Left ventricle myocardium superior (tissue), 1 donor: ENCODE measurements at regions not wholly inside any gene's neighbourhood (a gene's known extent, or its start where the extent isn't known, plus 50 kb on each side); places are given as distances from the start of the nearest gene placed in this dataset.

ENCODE experiments used
- ATAC-seq: fragments of 200-7000 bp; cut with Tn5 transposase; one replicate; pipeline ENCODE4 v1.9.1; 2020; ENCODE audit warnings: mild to moderate bottlenecking, moderate library complexity
- DNase-seq: peaks from one replicate; pipeline ENCODE4 v3.0.0-alpha.2; 2020
- intact Hi-C: fragments of 100-400 bp; cut with micrococcal nuclease; formaldehyde crosslinking; loops from one replicate; pipeline ENCODE4 v1.11.0; 2022
- donor health status: DM: no; HTN: yes; CAD: no; lungs with severe emphysema.

- DNase-seq (no peak), ATAC-seq (no peak)
- intact Hi-C loops, result no loop called here
Observed at GRCh38 chr11:127182586-127183203, 182.1 kb upstream of the KIRREL3 start.

- no peak for DNase-seq
- intact Hi-C loops, result no loop called here
- ATAC-seq, result no peak
Observed at GRCh38 chr11:127157225-127157624, 156.7 kb upstream of the KIRREL3 start.

GRCh38 chr11:127149410-127149809 lies 148.8 kb upstream of the KIRREL3 start:
- ATAC-seq (no peak), DNase-seq (no peak)
- intact Hi-C loops, result no loop called here

- intact Hi-C loops, result no loop called here
- DNase-seq (no peak), ATAC-seq (no peak)
Observed at GRCh38 chr11:127143251-127143650, 142.7 kb upstream of the KIRREL3 start.

- DNase-seq (no peak), ATAC-seq (no peak)
- intact Hi-C loops, result no loop called here
Observed at GRCh38 chr11:127138613-127139012, 138.0 kb upstream of the KIRREL3 start.

GRCh38 chr11:127137771-127138280 lies 137.3 kb upstream of the KIRREL3 start:
- intact Hi-C loops, result no loop called here
- no peak for DNase-seq
- no peak for ATAC-seq

- DNase-seq (no peak), ATAC-seq (no peak)
- intact Hi-C loops, result no loop called here
Observed at GRCh38 chr11:127136438-127136837, 135.9 kb upstream of the KIRREL3 start.

- DNase-seq (no peak), ATAC-seq (no peak)
- intact Hi-C loops, result no loop called here
Observed at GRCh38 chr11:127135256-127135655, 134.7 kb upstream of the KIRREL3 start.

GRCh38 chr11:127133061-127133460 lies 132.5 kb upstream of the KIRREL3 start:
- no peak for DNase-seq
- no peak for ATAC-seq
- intact Hi-C loops, result no loop called here

GRCh38 chr11:127130321-127130720 lies 129.8 kb upstream of the KIRREL3 start:
- intact Hi-C loops, result no loop called here
- DNase-seq (no peak), ATAC-seq (no peak)

- DNase-seq (no peak), ATAC-seq (no peak)
- intact Hi-C loops, result no loop called here
Observed at GRCh38 chr11:127126986-127127385, 126.4 kb upstream of the KIRREL3 start.

GRCh38 chr11:127119356-127119755 lies 118.8 kb upstream of the KIRREL3 start:
- no peak for DNase-seq
- intact Hi-C loops, result no loop called here
- ATAC-seq, result no peak

- DNase-seq (no peak), ATAC-seq (no peak)
- intact Hi-C loops, result no loop called here
Observed at GRCh38 chr11:127118811-127119210, 118.2 kb upstream of the KIRREL3 start.

GRCh38 chr11:127117231-127117739 lies 116.7 kb upstream of the KIRREL3 start:
- DNase-seq (no peak), ATAC-seq (no peak)
- intact Hi-C loops, result no loop called here

- intact Hi-C loops, result no loop called here
- DNase-seq, result no peak
- ATAC-seq, result no peak
Observed at GRCh38 chr11:127115844-127116243, 115.3 kb upstream of the KIRREL3 start.

- intact Hi-C loops, result no loop called here
- ATAC-seq (no peak), DNase-seq (no peak)
Observed at GRCh38 chr11:127114035-127114434, 113.5 kb upstream of the KIRREL3 start.

GRCh38 chr11:127110542-127110941 lies 110.0 kb upstream of the KIRREL3 start:
- intact Hi-C loops, result no loop called here
- DNase-seq (no peak), ATAC-seq (no peak)

GRCh38 chr11:127109796-127110480 lies 109.4 kb upstream of the KIRREL3 start:
- no peak for ATAC-seq
- no peak for DNase-seq
- intact Hi-C loops, result no loop called here

GRCh38 chr11:127108838-127109237 lies 108.3 kb upstream of the KIRREL3 start:
- intact Hi-C loops, result no loop called here
- ATAC-seq, result no peak

GRCh38 chr11:127106938-127107337 lies 106.4 kb upstream of the KIRREL3 start:
- ATAC-seq, result no peak
- intact Hi-C loops, result no loop called here
- DNase-seq, result no peak

More at GRCh38 chr11:127108838-127109237, 108.3 kb upstream of the KIRREL3 start:
- no peak for DNase-seq
